NCI-H128 (cell line): ENCODE measurements at regions not wholly inside any gene's neighbourhood (a gene's known extent, or its start where the extent isn't known, plus 50 kb on each side); places are given as distances from the start of the nearest gene placed in this dataset.
"Not testable (repeated sequence)": the region's sequence is repeated elsewhere in the genome, so short reads cannot be mapped to it uniquely, and the experiment has no call there.

Source experiments
- DNase-seq: peaks from one replicate; lab custom pipeline; 2025; ENCODE audit not compliant: unreplicated experiment; lab: John Stamatoyannopoulos, UW

DNA sequence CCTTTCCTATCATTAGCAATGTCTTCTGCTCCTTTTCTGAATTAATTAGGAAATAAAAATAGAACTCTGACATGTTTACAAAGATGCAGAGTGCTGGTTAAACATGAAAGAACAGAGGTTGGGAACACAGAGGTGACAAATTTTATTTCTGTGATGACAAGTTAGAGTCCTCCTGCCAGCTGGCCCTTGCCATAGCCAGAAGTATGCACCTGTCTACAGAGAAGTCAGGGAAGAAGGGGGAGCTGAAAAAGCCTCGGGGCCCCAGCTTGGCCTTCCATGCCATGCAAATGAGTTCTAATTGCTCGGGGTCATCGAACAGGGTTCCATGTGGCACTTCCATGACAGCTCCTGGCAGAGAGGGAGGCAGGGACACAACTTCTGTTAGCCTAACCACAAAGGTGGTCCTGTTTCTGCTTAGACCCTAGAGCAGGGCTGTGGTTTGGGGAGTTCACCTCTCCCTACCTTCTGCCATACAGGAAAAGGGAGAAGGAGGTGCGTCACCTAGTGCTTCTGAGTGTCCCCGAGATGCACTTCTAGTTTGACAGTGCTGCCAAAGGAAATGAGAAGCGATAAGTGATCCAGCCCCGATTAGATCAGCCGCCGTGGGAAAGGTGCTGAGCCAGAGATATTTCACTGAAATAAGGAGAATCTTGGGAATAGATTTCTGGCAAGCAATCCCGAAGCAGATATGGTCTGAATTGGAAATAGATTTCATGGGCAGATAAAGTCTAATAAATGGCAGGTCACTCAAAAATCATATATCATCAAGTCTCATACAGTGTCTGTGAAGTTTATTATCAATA lies 155.8 kb upstream of the FOXN3 start:
- no peak for DNase-seq

DNA sequence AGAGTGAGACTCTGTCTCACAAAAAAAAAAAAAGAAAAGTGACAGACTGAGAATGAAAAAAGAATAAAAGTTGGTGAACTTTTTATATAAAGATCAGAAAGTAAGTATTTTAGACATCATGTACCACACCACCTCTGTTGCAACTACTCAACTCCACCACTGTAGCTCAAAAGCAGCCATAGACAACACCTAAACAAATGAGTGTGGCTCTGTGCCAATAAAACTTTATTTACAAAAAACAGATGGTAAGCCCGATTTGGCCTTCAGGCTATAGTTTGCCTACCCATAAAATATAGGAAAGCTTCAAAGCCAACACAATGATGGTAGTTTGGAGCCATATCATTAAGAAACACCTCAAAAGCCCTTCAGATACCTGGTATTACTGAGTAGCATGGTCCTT lies 154.5 kb upstream of the FOXN3 start:
- DNase-seq, result no peak

DNA sequence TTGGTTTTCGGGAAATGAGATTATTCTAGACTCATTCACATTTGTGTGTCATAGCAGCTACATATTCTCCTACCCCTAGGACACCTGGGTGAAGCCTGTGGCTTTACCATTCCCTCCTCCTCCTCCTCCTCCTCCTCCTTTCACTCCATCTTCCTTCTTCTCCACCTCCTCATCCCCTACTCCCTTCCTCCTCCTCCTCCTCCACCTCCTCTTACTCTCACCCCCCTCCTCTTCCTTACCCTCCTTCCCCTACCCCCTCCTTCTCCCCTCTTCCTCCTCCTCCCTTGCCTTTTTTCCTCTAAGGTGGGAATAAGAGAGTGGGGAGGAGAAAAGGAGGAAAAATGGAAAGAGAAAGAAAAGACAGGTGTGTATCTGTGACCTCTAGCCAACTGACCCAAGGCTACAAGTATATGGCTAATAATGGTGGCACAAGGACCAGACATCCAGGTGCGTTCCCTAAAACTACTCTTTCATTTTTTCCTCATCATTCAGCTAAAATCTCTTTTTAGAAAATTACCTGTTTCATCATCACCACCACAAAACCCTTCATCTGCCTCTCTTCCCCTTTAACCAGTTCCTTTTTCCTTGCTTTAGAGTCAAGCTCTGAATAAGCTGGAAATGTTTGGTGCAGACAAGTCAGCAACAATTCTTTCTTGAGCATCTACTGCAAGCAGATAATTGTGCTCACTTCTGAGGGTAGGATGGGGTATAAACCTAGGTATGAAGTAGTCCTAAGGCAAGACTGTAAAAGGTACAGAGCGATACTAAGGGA lies 149.8 kb upstream of the FOXN3 start:
- DNase-seq, result no peak

DNA sequence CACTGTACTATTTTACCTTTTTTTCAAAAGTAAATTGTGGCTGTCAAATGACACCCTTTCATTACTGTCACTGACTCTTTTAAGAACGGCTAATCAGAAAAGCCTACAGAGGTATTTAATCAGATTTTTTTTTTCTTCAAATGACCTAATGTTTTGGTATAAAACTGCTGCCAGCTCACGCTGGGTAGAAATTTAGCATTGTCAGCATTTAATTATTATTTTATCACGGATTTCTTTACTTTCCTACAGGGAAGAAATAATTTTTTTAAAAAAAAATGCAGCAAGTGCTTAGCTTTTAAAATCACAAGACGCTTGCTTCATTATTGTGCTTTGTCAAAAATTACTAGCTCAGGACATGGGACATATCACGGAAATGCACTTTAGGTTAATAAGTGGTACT lies 149.1 kb upstream of the FOXN3 start:
- DNase-seq, result no peak

DNA sequence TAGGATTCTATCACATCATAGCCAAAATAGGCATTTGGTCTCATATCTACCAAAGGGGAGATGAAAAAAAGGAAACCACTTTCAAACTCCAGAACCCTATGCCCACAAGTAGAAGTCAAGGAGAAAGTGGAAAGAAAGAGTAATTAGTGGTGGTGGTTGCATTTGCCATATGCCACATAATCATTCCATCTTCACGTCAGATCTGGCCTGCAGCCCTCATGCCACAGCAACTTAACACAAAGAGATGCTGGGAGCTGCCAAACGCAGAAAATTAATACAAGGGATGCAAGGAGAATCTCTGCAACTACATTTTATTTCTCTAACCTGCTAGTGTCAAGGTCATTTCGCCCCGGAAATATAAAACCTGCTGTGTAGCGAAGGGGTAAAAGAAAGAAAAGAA lies 148.6 kb upstream of the FOXN3 start:
- no peak for DNase-seq

DNA sequence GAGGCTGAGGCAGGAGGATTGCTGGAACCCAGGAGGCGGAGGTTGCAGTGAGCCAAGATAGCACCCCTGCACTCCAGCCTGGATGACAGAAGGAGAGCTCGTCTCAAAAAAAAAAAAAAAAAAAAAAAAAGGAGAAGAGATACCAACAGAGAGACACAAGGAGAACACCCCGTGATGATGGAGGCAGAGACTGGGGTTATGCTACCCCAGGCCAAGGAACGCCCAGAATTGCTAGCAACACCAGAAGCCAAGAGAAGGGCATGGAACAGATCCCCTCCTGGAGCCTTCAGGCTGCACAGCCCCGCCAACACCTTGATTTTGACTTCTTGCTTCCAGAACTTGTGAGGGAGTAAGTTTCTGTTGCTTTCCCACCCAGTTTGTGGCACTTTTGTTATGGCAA lies 148.0 kb upstream of the FOXN3 start:
- no peak for DNase-seq

DNA sequence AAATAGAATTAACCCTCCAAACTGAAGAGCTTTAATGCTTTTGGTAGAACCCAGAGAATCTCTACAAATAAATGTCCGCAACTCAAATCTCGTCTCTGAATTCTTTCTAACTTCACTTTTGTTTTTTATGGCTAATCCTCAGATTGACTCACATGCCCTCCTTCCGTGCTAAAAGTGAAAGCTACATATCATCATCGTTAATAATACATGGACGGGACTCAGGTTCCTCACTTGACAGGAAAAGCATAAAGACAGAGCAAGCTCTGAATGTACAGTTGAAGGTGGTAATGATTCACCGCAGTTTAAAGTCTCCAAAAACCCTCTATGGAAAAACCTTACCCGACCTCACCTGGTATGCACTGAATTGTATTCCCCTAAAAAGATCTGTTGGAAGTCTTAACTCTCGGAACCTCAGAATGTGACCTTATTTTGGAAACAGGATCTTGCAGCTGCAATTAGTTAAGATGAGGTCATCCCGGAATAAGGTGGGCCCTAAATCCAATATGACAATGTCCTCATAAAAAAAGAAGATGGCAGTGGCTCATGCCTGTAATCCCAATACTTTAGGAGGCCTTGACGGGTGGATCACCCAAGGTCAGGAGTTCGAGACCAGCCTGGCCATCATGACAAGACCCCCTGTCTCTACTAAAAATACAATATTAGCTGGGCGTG lies 147.4 kb upstream of the FOXN3 start:
- no peak for DNase-seq

DNA sequence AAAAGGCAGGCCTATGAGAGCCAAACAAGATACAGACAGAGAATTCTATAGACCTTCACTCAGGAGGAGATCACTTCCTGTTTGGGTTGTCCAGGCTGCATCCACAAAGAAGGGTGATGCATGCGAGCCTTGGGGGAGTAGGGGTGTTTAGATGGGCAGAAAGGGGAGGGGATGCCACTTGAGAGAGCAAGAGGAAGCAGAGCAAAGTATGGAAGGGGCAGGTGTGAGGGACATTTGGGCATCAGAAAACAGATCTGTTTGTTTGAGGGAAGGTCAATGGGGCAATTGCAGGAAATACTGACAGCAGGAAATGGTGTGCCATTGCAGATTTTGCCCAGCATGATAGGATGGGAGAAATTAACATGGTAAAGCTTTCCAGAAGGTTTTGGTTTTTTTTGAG lies 146.4 kb upstream of the FOXN3 start:
- DNase-seq, result no peak

DNA sequence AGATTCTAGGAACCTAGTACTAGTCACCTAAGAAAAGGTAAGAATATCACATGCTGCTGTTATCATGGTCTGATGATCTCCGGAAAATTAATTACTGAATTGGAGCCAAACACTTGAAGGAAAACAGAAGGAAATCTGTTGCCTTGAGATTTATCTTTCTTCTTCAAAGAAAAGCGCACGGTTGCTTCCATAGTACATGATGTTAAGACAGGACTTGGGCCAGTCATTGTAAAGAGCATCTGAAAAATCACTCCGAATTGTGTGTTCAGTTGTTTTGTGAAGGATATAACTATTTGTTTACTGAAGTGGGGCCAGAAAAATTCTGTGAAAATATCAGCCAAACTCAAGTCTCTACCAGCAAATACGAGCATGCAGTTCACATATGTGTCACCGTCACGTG lies 134.9 kb upstream of the FOXN3 start:
- DNase-seq, result no peak

DNA sequence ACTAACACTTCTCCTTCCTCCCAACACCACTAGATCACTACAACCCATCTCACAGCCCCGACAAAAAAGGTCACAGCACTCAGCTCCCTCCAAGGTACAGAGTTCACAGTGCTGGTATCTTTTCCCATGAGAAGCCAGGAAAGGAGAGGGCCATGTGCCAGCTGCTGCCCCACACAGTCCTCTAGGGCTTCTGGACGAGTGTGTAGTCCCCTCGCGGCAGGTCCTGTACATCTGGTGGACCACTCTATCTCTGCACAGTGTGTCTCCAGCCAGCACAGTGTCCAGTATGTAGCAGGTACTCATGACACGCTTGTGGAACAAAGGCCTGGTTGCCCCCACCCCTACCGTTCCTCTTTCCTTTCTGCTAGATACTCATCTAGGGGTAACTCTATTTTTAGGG lies 134.4 kb upstream of the FOXN3 start:
- no peak for DNase-seq

DNA sequence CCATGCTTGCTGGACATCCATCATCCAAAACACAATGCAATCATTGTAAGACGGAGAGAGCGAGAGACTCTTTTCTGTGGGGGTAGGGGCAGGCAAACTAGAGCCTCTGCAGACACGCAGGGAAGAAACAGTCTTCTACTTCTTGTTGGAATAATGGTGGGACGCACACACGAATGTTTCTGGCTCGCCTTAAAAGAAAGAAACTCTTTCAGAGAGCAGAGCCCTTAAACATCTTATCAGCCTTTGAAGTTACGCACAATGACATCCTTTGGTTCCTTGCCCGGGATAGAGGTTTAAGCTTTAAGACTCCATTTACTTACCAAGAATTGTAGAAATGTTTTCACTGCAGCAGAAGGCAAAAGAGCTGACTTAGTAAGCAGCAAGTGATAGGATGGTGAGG lies 133.8 kb upstream of the FOXN3 start:
- DNase-seq, result no peak

DNA sequence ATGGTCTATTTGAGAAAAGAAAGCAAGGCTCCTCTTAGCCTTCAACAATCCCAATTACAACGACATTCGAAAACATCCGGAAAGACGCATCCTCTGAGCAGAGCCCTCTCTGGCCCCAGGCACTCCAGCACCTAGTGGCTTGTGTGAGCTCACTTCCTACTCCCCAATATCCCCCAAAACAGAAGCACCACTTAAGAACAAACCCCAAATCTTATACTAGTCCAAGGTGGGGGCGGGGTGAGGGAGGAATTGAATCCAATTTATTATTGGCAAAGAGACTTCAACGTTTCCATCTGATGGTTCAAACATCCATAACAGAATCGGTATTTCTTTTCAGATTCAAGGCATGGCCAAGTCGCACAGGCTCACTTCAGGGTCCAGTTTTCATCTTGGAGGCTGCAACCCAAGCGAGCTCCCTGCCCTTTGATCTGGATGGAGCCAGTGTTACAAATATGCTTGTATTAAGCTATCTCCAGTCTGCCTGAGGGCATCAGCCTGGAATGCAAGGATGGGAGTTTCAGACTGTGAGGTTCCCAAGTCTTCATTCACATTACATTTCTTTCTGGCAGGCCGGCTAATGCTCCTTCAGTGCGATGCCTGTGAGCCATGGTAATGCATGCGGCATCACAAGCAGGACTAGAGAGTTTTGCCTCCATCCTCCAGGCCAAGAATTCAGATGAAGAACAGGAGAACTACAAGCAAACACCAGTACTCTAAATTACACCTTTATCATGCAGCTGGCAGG lies 132.5 kb upstream of the FOXN3 start:
- DNase-seq, result no peak

DNA sequence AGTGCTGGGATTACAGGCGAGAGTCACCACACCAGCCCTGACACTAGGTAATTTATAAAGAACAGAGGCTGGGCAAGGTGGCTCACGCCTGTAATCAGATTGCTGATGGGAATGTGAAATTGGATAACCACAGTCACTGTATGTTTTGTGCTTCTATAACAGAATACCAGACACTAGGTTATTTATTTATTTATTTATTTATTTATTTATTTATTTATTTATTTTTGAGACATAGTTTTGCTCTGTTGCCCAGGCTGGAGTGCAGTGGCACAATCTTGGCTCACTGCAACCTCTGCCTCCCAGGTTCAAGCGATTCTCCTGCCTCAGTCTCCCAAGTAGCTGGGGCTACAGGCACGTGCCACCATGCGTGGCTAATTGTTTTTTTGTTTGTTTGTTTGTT lies 130.0 kb upstream of the FOXN3 start:
- not testable (repeated sequence) for DNase-seq

DNA sequence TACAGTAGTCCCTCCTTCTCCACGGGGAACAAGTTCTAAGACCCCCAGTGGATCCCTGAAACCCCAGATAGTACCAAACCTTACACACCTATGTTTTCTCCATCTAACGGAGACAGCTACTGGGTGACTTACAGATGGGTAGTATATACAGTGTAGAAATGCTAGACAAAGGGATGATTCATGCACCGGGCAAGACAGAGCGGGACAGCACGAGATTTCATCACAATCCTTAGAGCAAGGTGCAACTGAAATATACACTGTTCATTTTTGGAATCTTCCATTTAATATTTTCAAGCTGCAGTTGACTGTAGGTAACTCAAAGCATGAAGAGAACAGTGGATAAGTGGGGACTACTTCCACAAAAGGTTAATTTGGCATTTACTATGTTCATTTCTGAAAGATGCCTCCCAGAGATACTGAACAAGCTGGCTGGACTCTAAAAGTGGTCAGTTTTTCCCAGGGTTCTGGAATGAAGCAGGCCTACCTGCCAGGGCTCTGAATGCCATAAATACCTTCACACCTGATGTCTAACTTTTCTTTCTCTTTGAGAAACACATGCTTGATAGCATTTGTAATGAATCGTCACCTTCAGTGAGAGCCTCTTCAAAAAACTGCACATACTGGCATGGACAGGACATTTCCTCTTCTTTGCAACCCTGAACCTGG lies 127.7 kb upstream of the FOXN3 start:
- DNase-seq, result no peak

DNA sequence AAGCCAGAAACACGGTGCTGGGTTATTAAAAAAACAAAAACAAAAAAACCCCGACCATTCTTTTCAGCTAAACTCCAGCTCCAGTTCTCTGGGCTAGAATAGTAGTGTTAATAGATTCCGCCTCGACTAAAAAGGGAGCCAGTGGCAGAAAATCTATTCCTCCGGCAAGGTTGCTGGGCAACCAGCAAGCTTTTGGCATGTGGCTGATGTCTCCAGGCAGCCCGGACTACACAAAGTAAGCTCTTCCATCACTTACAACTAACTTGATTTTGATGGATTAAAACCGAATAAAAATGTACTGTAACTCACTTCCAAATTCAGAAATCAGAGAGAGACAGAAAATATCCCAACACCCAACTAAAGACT lies 126.4 kb upstream of the FOXN3 start:
- no peak for DNase-seq

DNA sequence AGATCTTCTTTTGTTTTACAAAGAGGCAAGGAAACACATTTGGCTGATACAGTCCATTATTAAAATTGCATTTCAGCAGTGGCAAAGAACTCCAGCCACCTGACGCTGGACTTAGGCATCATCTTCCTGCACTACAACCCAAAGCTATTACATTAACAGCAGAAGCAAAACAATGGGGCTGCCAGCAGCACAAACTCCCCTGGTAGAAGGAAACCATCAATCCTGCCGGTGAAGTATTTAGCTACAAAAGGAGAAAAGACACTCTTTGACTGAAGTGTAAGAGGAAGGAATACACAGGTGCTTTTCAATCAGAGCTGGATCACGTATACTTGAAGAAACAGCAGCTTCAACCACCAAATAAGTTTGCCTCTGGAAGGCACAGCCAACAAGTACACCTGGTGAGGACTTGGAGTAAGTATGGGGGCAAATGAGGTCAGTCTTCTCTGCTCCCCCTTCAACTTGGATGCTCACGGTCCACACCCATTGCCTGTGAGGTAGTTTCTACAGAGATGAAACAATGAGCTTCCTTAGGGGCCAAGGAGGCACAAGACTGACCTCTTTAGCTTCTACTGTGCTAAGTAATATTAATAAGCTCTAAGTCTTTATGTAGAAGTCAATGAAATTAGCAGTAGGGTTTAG lies 125.9 kb upstream of the FOXN3 start:
- no peak for DNase-seq

DNA sequence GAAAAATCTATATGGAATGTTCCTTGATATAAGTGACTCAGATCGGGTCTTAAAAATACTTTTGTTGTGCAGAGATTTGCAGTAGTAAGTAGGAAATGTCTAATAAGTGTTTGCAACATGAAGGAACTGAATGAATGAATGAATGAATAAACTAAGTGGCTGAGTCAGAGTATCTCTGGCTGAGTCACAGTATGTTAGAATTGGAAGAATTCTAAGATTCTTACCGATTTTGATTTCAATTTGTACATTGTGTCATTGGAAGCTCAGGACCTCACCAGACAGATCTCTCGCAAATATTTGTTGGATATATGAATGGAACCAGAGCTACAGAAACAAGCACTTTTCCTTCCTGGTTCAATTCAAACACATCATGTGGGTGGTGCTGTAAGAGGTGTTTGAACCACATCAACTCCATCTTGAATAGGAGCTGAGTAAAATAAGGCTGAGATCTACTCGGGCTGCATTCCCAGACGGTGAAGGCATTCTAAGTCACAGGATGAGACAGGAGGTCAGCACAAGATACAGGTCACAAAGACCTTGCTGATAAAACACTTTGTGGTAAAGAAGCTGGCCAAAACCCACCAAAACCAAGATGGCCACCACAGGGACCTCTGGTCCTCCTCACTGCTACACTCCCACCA lies 123.9 kb upstream of the FOXN3 start:
- DNase-seq, result no peak

DNA sequence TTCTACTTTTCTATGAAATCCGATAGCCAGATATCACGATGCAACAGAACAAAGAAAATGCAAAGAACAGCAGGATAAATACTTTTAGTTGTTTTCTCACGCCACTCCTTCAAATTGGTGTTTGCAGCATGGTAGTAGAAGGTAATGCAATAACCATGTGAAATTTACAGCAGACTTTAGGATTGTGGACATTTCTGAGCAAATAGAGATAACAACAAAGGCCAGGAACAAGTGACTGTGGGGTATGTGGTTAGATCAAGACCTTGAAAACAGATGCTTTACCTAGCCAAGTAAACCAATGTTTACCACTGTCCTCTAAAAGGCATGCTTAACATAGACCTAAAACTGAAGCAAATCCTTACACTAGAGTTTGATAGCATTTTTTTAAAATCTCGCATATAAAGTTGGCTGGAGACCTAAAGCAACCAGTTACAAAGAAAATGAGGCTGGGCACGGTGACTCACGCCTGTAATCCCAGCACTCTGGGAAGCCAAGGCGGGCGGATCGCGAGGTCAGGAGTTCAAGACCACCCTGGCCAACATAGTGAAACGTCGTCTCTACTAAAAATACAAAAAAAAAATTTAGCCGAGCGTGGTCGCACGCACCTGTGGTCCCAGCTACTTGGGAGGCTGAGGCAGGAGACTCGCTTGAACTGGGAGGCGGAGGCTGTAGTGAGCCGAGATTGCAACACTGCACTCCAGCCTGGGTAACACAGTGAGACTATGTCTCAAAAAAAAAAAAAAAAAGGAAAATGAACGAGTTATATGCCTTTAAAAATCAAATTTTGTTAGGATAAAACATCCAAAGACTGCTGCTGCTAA lies 123.2 kb upstream of the FOXN3 start:
- no peak for DNase-seq

DNA sequence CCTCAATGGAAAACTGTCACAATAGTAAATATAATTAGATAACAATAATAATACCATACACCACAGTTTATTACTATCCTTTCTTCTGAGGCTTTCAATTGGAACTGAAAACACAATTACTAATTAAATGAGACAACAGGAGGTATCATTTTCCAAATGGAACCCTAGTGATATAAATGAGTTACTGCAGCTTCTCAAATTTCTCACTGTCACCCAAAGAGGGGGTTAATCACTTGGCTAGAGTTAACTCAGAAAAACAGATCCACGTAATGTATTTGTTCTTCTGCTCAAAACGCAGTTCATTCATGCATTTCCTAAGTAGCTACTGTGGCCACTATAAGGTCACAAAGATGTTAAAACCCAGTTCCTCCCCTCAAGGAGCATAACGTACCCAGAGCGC lies 120.9 kb upstream of the FOXN3 start:
- DNase-seq, result no peak
